ENCODE measurements at regions not wholly inside any gene's neighbourhood (a gene's known extent, or its start where the extent isn't known, plus 50 kb on each side); places are given as distances from the start of the nearest gene placed in this dataset.

GRCh38 chr3:59116233-59116537 lies 66.4 kb upstream of the CFAP20DC start:
- TF ChIP-seq GATA2 (IDR thresholded peaks at IDR 0.05; ENCODE audit: low read depth, low read length) (no peak), GATA3 (IDR thresholded peaks at IDR 0.05; ENCODE audit: low read depth, low read length) (no peak)

DNA sequence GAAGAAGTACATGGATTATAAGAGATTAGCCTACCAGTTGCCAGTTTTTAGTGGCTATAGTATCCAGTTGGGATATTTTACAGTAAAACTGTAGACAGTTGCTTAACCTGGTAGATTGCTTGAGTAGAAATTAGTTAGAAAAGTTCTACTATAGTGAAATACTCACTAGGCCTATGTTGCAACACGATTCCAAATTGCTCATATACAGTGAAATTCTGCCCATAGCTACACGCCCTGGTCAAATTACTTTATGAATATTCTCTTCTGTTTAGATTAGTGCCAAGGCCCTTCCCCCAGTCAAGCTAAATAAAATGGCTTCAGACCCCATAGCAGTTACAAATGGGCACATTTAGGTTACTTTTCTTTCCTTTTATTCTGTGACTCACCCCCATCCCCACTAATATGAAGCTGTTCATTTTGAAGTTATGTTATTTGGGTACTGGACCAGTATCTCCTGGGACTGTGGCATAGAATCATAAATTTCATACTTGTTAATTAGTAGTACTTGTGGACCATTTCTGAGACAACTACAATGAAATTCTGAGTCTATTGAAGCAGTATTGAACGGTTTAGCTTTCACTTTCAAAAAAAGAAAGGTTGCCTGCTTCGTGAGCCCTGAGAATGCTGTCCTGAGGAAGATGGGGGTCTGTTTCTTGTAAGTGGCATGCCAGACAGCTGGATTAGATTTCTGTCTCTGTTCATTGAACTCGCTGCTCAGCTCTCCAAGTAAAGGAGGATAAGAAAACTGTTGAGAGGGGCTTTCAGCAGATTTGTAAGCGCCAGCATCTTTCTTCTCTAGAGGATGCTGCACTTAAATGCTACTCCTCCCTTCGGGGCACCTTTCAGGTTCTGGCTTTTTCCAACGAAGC lies 65.8 kb upstream of the CFAP20DC start:
- TF ChIP-seq GATA3 (IDR thresholded peaks at IDR 0.05; ENCODE audit: low read depth, low read length) = no peak
- TF ChIP-seq GATA2 (IDR thresholded peaks at IDR 0.05; ENCODE audit: low read depth, low read length) = no peak

DNA sequence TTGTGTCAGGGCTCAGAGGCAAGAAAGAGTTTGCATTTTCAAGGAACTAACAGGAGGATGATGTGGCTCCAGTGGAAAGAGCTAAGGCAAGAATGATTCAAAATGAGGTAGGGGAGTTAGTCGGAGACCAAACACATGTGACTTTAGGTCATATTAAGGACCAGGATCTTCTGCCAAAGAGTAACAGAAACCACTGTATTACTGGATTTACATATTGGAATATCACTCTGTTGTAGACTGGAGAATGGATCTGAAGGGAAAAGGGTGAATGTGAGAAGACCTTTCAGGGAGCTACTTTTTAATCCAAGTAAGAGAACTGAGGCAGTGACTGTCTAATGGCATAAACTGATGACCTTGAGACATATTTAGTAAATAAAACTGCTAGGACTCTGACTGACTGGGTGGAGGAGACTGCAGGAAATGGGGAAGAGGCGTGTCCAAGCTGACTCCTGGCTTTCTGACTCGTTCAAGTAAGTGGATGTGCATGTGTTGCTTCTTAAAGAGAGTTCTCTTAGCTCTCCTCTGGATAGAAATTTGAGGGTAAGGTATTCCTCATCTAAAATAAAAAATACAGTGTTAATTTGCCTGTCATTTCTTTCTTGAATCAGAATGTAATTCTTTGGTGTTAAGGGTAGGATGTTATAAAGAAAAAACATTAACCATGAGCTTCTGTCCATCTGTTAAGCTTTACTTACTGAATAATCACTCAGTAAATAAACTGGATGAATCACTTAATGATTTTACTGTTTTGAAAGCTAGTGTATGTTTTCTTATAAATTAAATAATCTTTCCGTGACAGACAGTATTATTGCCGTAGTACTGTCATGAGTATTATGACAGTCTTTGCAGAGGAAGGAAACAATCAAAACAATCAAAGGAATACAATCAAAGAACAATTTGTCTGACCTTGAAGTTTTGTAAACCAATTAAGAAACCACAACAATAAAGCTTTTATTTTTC lies 58.3 kb upstream of the CFAP20DC start:
- TF ChIP-seq GATA2 (IDR thresholded peaks at IDR 0.05; ENCODE audit: low read depth, low read length) (no peak), GATA3 (IDR thresholded peaks at IDR 0.05; ENCODE audit: low read depth, low read length) (no peak)

- TF ChIP-seq GATA2 (IDR thresholded peaks at IDR 0.05; ENCODE audit: low read depth, low read length) (no peak), GATA3 (IDR thresholded peaks at IDR 0.05; ENCODE audit: low read depth, low read length) (no peak)
Measured at GRCh38 chr3:59106085-59106648, 56.3 kb upstream of the CFAP20DC start.

DNA sequence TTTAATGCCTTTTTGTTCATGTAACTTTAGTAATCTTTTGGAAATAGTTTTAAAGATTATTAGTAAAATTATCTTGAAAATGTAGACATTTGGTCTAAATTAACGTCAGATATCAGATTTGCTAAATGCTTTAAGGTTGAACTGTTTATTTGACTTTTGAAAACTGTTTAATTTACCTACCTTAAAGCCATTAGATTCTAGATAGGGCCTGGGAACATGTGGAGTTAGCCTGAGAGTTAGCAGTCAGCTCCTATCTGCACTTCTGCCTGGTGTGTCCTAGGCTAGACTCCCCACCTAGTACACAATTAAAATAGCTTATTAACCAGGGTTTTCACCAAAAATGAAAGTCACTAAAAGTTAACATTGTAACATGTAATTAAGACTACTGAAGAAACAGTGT lies 53.7 kb upstream of the CFAP20DC start:
- peak; percentile 55; the same call in 1 of the 2 replicates for TF ChIP-seq GATA2 (IDR thresholded peaks at IDR 0.05; ENCODE audit: low read depth, low read length)
- peak; percentile 56; the same call in 1 of the 2 replicates for TF ChIP-seq GATA3 (IDR thresholded peaks at IDR 0.05; ENCODE audit: low read depth, low read length)

GRCh38 chr3:59101231-59101736 lies 51.5 kb upstream of the CFAP20DC start:
- no peak for TF ChIP-seq GATA3 (IDR thresholded peaks at IDR 0.05; ENCODE audit: low read depth, low read length)
- TF ChIP-seq GATA2 (IDR thresholded peaks at IDR 0.05; ENCODE audit: low read depth, low read length) = peak; percentile 65

Measured in SH-SY5Y (cell line).